GM12878 (cell line): ENCODE measurements at regions not wholly inside any gene's neighbourhood (a gene's known extent, or its start where the extent isn't known, plus 50 kb on each side); places are given as distances from the start of the nearest gene placed in this dataset.

ENCODE experiments used
- ATAC-seq: fragments of 200-7000 bp; cut with Tn5 transposase; 3 replicates; pipeline ENCODE4 v1.9.1; 2020; ENCODE audit warnings: mild to moderate bottlenecking, moderate library complexity
- BruUV-seq: library from RNA; stranded (reverse); fragments of 400-500 nt; replicated peaks from 2 replicates; lab custom pipeline; 2021; lab: Mats Ljungman, UMichigan
- CTCF ChIA-PET: fragments of 300-600 bp; sonication (Branson Sonifier 250); formaldehyde crosslinking; extraction: SDS; loops from one replicate; lab custom pipeline; 2021; ENCODE audit warnings: inconsistent platforms; lab: Yijun Ruan, JAX
- POLR2A ChIA-PET: fragments of 350-600 bp; formaldehyde crosslinking; extraction: SDS; loops from one replicate; lab custom pipeline; 2021; ENCODE audit warnings: inconsistent platforms; lab: Charles Lee
- RAD21 ChIA-PET: fragments of 300-600 bp; sonication (Branson Sonifier 250); formaldehyde crosslinking; loops from one replicate; lab custom pipeline; 2023; ENCODE audit warnings: antibody characterized with exemption; ENCODE audit not compliant: unreplicated experiment; lab: Charles Lee
- SMC1A ChIA-PET: fragments of 300-600 bp; sonication (Branson Sonifier 250); formaldehyde crosslinking; loops from one replicate; lab custom pipeline; 2023; ENCODE audit not compliant: unreplicated experiment, uncharacterized antibody; lab: Charles Lee
- DNase-seq: peaks from one replicate; pipeline ENCODE4 v3.0.0-alpha.2; 2011; ENCODE audit warnings: low read depth, low spot score
- FAIRE-seq: peaks from 3 replicates; lab custom pipeline; 2011; peaks lifted over from hg19 to GRCh38; lab: Jason Lieb, UNC
- H2AFZ ChIP-seq: 2 replicates; pipeline ENCODE4 v1.6.0; 2011; ENCODE audit warnings: low read depth, low read length, control low read depth; ENCODE audit not compliant: control insufficient read depth
- H3K27ac ChIP-seq: 2 replicates; pipeline ENCODE4 v1.5.1; 2011; ENCODE audit warnings: control low read depth; ENCODE audit not compliant: control insufficient read depth, insufficient read depth
- H3K27me3 ChIP-seq, 2 experiments: replicated peaks in 1 of 2; 2 replicates each; pipeline versions ENCODE4 v1.6.0 to v1.6.1; 2011; ENCODE audit warnings: low read length in 1 of 2; ENCODE audit not compliant: control insufficient read depth in 2 of 2, insufficient read depth in 2 of 2
- H3K36me3 ChIP-seq, 2 experiments: 2 replicates each; pipeline ENCODE4 v1.5.1; 2011; ENCODE audit warnings: low read length in 1 of 2; ENCODE audit not compliant: control insufficient read depth in 2 of 2, insufficient read depth in 2 of 2
- H3K4me1 ChIP-seq: 2 replicates; pipeline ENCODE4 v1.6.1; 2011; ENCODE audit warnings: mild to moderate bottlenecking, low read length, moderate library complexity, mixed read lengths; ENCODE audit not compliant: control insufficient read depth, insufficient read depth
- H3K4me2 ChIP-seq: 2 replicates; pipeline ENCODE4 v1.6.0; 2011; ENCODE audit warnings: control low read depth; ENCODE audit not compliant: control insufficient read depth, insufficient read depth
- H3K4me3 ChIP-seq: fragments of 200-600 bp; sonication (generic); 2 replicates; pipeline ENCODE4 v1.5.1; 2016
- H3K79me2 ChIP-seq: 2 replicates; pipeline ENCODE4 v1.6.0; 2011; ENCODE audit warnings: low read length; ENCODE audit not compliant: control insufficient read depth, insufficient read depth
- H3K9ac ChIP-seq: 2 replicates; pipeline ENCODE4 v1.8.0; 2011; ENCODE audit warnings: low read length, control low read depth, mixed read lengths; ENCODE audit not compliant: control insufficient read depth, insufficient read depth
- H3K9me3 ChIP-seq: replicated peaks from 3 replicates; pipeline ENCODE4 v1.5.1; 2011; ENCODE audit warnings: mild to moderate bottlenecking, low read length; ENCODE audit not compliant: control insufficient read depth, insufficient read depth
- H4K20me1 ChIP-seq: 2 replicates; pipeline ENCODE4 v1.6.0; 2011; ENCODE audit not compliant: control insufficient read depth, insufficient read depth
- BMI1 ChIP-seq: fragments of 450-650 bp; IDR thresholded peaks from 2 replicates; pipeline ENCODE4 v1.6.1; 2016; ENCODE audit warnings: mild to moderate bottlenecking, moderate library complexity, borderline replicate concordance
- MLLT1 ChIP-seq: fragments of 450-650 bp; IDR thresholded peaks from 2 replicates; pipeline ENCODE4 v1.6.1; 2016; ENCODE audit warnings: mild to moderate bottlenecking
- MYB ChIP-seq: fragments of 150-350 bp; IDR thresholded peaks from 2 replicates; pipeline ENCODE4 v1.6.1; 2014; ENCODE audit warnings: mild to moderate bottlenecking, low read depth, low read length, borderline replicate concordance
- MYC ChIP-seq: IDR thresholded peaks from 2 replicates; pipeline ENCODE4 v1.6.1; 2011; ENCODE audit warnings: mild to moderate bottlenecking, low read length, moderate library complexity, inconsistent platforms; ENCODE audit not compliant: insufficient read depth, insufficient replicate concordance, insufficient read length, severe bottlenecking
- TBL1XR1 ChIP-seq: IDR thresholded peaks from 2 replicates; pipeline ENCODE4 v1.6.1; 2012; ENCODE audit warnings: low read depth, low read length, improper control_type of control experiment
- ZBTB4 ChIP-seq: fragments of 450-650 bp; formaldehyde crosslinking; IDR thresholded peaks from 2 replicates; pipeline ENCODE4 v1.4.0; 2022; ENCODE audit warnings: mild to moderate bottlenecking, moderate library complexity
- ZNF592 ChIP-seq: fragments of 450-650 bp; IDR thresholded peaks from 2 replicates; pipeline ENCODE4 v1.6.1; 2017; ENCODE audit warnings: mild to moderate bottlenecking, moderate library complexity
- WGBS: methylation state at CpG from one replicate; pipeline ENCODE4 v1.1.6; 2016; ENCODE audit warnings: low lambda C conversion rate; ENCODE audit not compliant: insufficient replicate concordance, insufficient coverage; ENCODE audit errors: missing lambda C conversion rate; 5-methylcytosine and 5-hydroxymethylcytosine counted together
- in situ Hi-C: fragments of 300-500 bp; cut with MboI; formaldehyde crosslinking; loops from 9 replicates; pipeline ENCODE4 v1.14.3; 2018; ENCODE audit warnings: mixed read lengths
- intact Hi-C: fragments of 100-400 bp; cut with micrococcal nuclease; formaldehyde crosslinking; loops from one replicate; pipeline ENCODE4 v1.14.2; 2022; ENCODE audit not compliant: unreplicated experiment

GRCh38 chr6:1554476-1555310 is 55.0 kb upstream of the FOXC1 start (continued):
- TF ChIP-seq ZBTB4 (no peak), MYB (peak; percentile 65; the same call in 1 of the 2 replicates)

- intact Hi-C loops = no loop called here
Measured at GRCh38 chr6:1558388-1558787, 51.3 kb upstream of the FOXC1 start.

More at GRCh38 chr6:1558388-1558787, 51.3 kb upstream of the FOXC1 start:
- 63% methylated on average over 9 of the region's 11 CpGs for WGBS
- no peaks in the 10 kb centered on the region for H3K79me2 ChIP-seq
- no peak for FAIRE-seq
- ChIA-PET SMC1A (interaction anchor here (0.8 to 6.1 kb wide), 2 partner anchors 16 to 100 kb away, joined by 3 to 41 read pairs; no protein-coding TSS in a partner anchor), RAD21 (no interaction called here), CTCF (no interaction called here), POLR2A (no interaction called here)
- peaks cover 0 to 3% of the 10 kb centered on the region in 2 experiments; a peak in 1 of 4 replicates for H3K27me3 ChIP-seq
- H3K4me1 ChIP-seq = peaks cover 9% of the 10 kb centered on the region
- in situ Hi-C loops = no loop called here
- H3K9me3 ChIP-seq = no peaks in the 10 kb centered on the region; the same call in 2 of the 3 replicates
- no peak overlapping the region for H3K9ac ChIP-seq
- ATAC-seq = no peak
- no peak for DNase-seq
- no peak overlapping the region for H3K4me3 ChIP-seq
- TF ChIP-seq BMI1 (no peak), TBL1XR1 (no peak), MLLT1 (no peak), ZNF592 (no peak), MYC (no peak)
- no peak overlapping the region for H3K4me2 ChIP-seq
- H2AFZ ChIP-seq = no peak overlapping the region
- H3K27ac ChIP-seq = no peak overlapping the region
- H3K36me3 ChIP-seq = no peaks in the 10 kb centered on the region
- no peaks in the 10 kb centered on the region for H4K20me1 ChIP-seq
- BruUV-seq = no TSS peak
